NCI-H1092 treated with DMSO at 0.1 percent for 48 hours (cell line): ENCODE measurements at regions not wholly inside any gene's neighbourhood (a gene's known extent, or its start where the extent isn't known, plus 50 kb on each side); places are given as distances from the start of the nearest gene placed in this dataset.
"Not testable (repeated sequence)": the region's sequence is repeated elsewhere in the genome, so short reads cannot be mapped to it uniquely, and the experiment has no call there.

Experiments
- DNase-seq: peaks from one replicate; lab custom pipeline; 2025; lab: John Stamatoyannopoulos, UW

GRCh38 chrX:117843749-117844148 is 272.9 kb downstream of the KLHL13 start:
- DNase-seq: no peak

- no peak for DNase-seq
Observed at GRCh38 chrX:117840645-117841044, 276.0 kb downstream of the KLHL13 start.

- no peak for DNase-seq
Observed at GRCh38 chrX:117839544-117839943, 277.1 kb downstream of the KLHL13 start.

GRCh38 chrX:117838581-117839331 is 277.9 kb downstream of the KLHL13 start:
- DNase-seq: no peak

- DNase-seq: no peak
Observed at GRCh38 chrX:117835034-117835433, 281.6 kb downstream of the KLHL13 start.

GRCh38 chrX:117834076-117834475 is 282.5 kb downstream of the KLHL13 start:
- DNase-seq: no peak

GRCh38 chrX:117821472-117821871 is 295.1 kb downstream of the KLHL13 start:
- DNase-seq: not testable (repeated sequence)

GRCh38 chrX:117808426-117808825 is 308.2 kb downstream of the KLHL13 start:
- no peak for DNase-seq

- DNase-seq: no peak
Observed at GRCh38 chrX:117803463-117803862, 313.1 kb downstream of the KLHL13 start.

GRCh38 chrX:117788339-117788738 is 328.3 kb downstream of the KLHL13 start:
- DNase-seq: no peak

- no peak for DNase-seq
Observed at GRCh38 chrX:117771384-117771783, 345.2 kb downstream of the KLHL13 start.

- no peak for DNase-seq
Observed at GRCh38 chrX:117768861-117769604, 347.6 kb downstream of the KLHL13 start.

GRCh38 chrX:117765211-117765610 is 351.4 kb downstream of the KLHL13 start:
- no peak for DNase-seq

- no peak for DNase-seq
Observed at GRCh38 chrX:117752745-117753144, 363.9 kb downstream of the KLHL13 start.

GRCh38 chrX:117751155-117751554 is 365.5 kb downstream of the KLHL13 start:
- no peak for DNase-seq

- DNase-seq: no peak
Observed at GRCh38 chrX:117744958-117745357, 371.7 kb downstream of the KLHL13 start.

- DNase-seq: peak; percentile 0
Observed at GRCh38 chrX:117743469-117744251, 372.9 kb downstream of the KLHL13 start.

GRCh38 chrX:117713411-117713810 is 403.2 kb downstream of the KLHL13 start:
- DNase-seq: no peak

GRCh38 chrX:117711782-117712181 is 404.8 kb downstream of the KLHL13 start:
- DNase-seq: no peak

- DNase-seq: no peak
Observed at GRCh38 chrX:117707948-117708743, 408.5 kb downstream of the KLHL13 start.

GRCh38 chrX:117701050-117701449 is 415.6 kb downstream of the KLHL13 start:
- DNase-seq: no peak

- DNase-seq: no peak
Observed at GRCh38 chrX:117689956-117690355, 426.7 kb downstream of the KLHL13 start.
